GM23338 (cell line): ENCODE measurements at regions not wholly inside any gene's neighbourhood (a gene's known extent, or its start where the extent isn't known, plus 50 kb on each side); places are given as distances from the start of the nearest gene placed in this dataset.

Experiments
- EZH2 ChIP-seq: fragments of 200-600 bp; sonication (generic); IDR thresholded peaks from one replicate; pipeline ENCODE4 v1.8.0; 2017; ENCODE audit warnings: antibody characterized with exemption, mild to moderate bottlenecking, low read depth; ENCODE audit not compliant: unreplicated experiment
- JUNB ChIP-seq: IDR thresholded peaks from one replicate; pipeline ENCODE4 v1.6.1; 2016; ENCODE audit warnings: antibody characterized with exemption; ENCODE audit not compliant: unreplicated experiment
- POLR2AphosphoS5 ChIP-seq: IDR thresholded peaks from 2 replicates; pipeline ENCODE4 v1.6.1; 2016; ENCODE audit warnings: antibody characterized with exemption, low read depth
- REST ChIP-seq: IDR thresholded peaks from one replicate; pipeline ENCODE4 v1.6.1; 2018; ENCODE audit warnings: antibody characterized with exemption; ENCODE audit not compliant: unreplicated experiment
- ZNF462 ChIP-seq: fragments of 250-450 bp; sonication (Bioruptor Pico); IDR thresholded peaks from 2 replicates; pipeline ENCODE4 v1.5.0; 2020; ENCODE audit warnings: mild to moderate bottlenecking, moderate library complexity
- TF ChIP-seq, protein P1 (sequence below), 2 experiments: fragments of 200-600 bp in 1 of 2; sonication (generic) in 1 of 2; conservative IDR thresholded peaks; 2 replicates each; pipeline versions ENCODE4 v1.5.1 to v1.6.1; 2016 to 2017; ENCODE audit warnings: antibody characterized with exemption in 2 of 2, low read depth in 2 of 2, mild to moderate bottlenecking in 2 of 2, moderate library complexity in 1 of 2
- TF ChIP-seq, protein P2 (sequence below): IDR thresholded peaks from 2 replicates; pipeline ENCODE4 v1.6.1; 2016; ENCODE audit warnings: antibody characterized with exemption

- TF ChIP-seq POLR2AphosphoS5: no peak
- TF ChIP-seq REST: no peak
- TF ChIP-seq, protein P1, sequence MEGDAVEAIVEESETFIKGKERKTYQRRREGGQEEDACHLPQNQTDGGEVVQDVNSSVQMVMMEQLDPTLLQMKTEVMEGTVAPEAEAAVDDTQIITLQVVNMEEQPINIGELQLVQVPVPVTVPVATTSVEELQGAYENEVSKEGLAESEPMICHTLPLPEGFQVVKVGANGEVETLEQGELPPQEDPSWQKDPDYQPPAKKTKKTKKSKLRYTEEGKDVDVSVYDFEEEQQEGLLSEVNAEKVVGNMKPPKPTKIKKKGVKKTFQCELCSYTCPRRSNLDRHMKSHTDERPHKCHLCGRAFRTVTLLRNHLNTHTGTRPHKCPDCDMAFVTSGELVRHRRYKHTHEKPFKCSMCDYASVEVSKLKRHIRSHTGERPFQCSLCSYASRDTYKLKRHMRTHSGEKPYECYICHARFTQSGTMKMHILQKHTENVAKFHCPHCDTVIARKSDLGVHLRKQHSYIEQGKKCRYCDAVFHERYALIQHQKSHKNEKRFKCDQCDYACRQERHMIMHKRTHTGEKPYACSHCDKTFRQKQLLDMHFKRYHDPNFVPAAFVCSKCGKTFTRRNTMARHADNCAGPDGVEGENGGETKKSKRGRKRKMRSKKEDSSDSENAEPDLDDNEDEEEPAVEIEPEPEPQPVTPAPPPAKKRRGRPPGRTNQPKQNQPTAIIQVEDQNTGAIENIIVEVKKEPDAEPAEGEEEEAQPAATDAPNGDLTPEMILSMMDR (conservative IDR thresholded peaks at IDR 0.05; ENCODE audit: low read depth in 2 of 2): no peak
- TF ChIP-seq EZH2: no peak
- TF ChIP-seq, protein P2, sequence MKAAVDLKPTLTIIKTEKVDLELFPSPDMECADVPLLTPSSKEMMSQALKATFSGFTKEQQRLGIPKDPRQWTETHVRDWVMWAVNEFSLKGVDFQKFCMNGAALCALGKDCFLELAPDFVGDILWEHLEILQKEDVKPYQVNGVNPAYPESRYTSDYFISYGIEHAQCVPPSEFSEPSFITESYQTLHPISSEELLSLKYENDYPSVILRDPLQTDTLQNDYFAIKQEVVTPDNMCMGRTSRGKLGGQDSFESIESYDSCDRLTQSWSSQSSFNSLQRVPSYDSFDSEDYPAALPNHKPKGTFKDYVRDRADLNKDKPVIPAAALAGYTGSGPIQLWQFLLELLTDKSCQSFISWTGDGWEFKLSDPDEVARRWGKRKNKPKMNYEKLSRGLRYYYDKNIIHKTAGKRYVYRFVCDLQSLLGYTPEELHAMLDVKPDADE: no peak
- no peak for TF ChIP-seq ZNF462 (CRISPR knock-in tag)
- no peak for TF ChIP-seq JUNB
Measured at GRCh38 chr6:86775893-86776292, 161.4 kb upstream of the HTR1E start.
